Adipocyte (in vitro differentiated cells): ENCODE measurements at regions not wholly inside any gene's neighbourhood (a gene's known extent, or its start where the extent isn't known, plus 50 kb on each side); places are given as distances from the start of the nearest gene placed in this dataset.
A peak's percentile ranks its signal among the peaks of the same experiment; 100 is the strongest.

Source experiments
- DNase-seq: peaks from one replicate; pipeline ENCODE4 v3.0.0-alpha.2; 2015; ENCODE audit warnings: low read depth
- H3K27me3 ChIP-seq: replicated peaks from 2 replicates; pipeline ENCODE4 v1.7.0; 2013; ENCODE audit warnings: mild to moderate bottlenecking, low read length, moderate library complexity; ENCODE audit not compliant: control insufficient read depth, insufficient read depth
- H3K36me3 ChIP-seq: 2 replicates; pipeline ENCODE4 v1.7.0; 2013; ENCODE audit warnings: low read length, mild to moderate bottlenecking, moderate library complexity; ENCODE audit not compliant: control insufficient read depth, insufficient read depth, severe bottlenecking
- H3K4me1 ChIP-seq: 2 replicates; pipeline ENCODE4 v1.7.0; 2013; ENCODE audit warnings: mild to moderate bottlenecking, low read length, moderate library complexity; ENCODE audit not compliant: control insufficient read depth, insufficient read depth
- H3K4me3 ChIP-seq: 2 replicates; pipeline ENCODE4 v1.7.0; 2013; ENCODE audit warnings: mild to moderate bottlenecking, low read length, moderate library complexity
- H3K9ac ChIP-seq: 2 replicates; pipeline ENCODE4 v1.7.0; 2013; ENCODE audit warnings: mild to moderate bottlenecking, low read length, moderate library complexity
- H3K9me3 ChIP-seq: 2 replicates; pipeline ENCODE4 v1.7.0; 2013; ENCODE audit warnings: mild to moderate bottlenecking, low read length, moderate library complexity; ENCODE audit not compliant: control insufficient read depth

DNA sequence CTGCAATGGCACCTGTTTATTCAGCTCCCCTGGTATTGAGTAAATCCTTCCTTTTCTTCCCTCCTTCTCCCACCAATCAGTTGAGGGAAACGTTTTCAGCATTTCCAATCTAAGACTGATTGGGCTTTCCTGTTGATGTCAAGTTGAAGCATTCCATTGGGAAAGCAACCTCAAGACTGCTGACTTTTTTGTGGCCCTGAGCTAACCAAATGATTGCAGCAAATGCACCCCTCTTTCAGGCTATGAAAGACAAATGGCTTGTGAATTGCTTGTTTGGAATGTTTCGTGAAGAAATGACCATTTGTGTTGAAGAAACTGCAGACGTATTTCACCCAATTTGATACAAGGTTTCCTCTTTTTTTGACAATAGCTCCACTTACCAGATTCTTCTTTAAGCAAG, 303.5 kb downstream of the EPHA4 start:
- Histone ChIP-seq H3K4me1 (no peaks in the 10 kb centered on the region), H3K27me3 (no peaks in the 10 kb centered on the region), H3K9ac (no peak overlapping the region), H3K9me3 (no peaks in the 10 kb centered on the region), H3K4me3 (no peak overlapping the region), H3K36me3 (no peaks in the 10 kb centered on the region)
- no peak for DNase-seq

GRCh38 chr2:221270806-221271205, 301.3 kb downstream of the EPHA4 start:
- peak; percentile 37 for DNase-seq
- H3K9ac ChIP-seq = no peak overlapping the region
- H3K36me3 ChIP-seq = no peaks in the 10 kb centered on the region

GRCh38 chr2:221272729-221273128, 299.4 kb downstream of the EPHA4 start:
- H3K4me3 ChIP-seq = no peak overlapping the region
- H3K4me1 ChIP-seq = no peaks in the 10 kb centered on the region
- H3K9ac ChIP-seq = no peak overlapping the region
- no peaks in the 10 kb centered on the region for H3K9me3 ChIP-seq
- no peaks in the 10 kb centered on the region for H3K27me3 ChIP-seq
- H3K36me3 ChIP-seq = no peaks in the 10 kb centered on the region
- DNase-seq = no peak

More at GRCh38 chr2:221270806-221271205, 301.3 kb downstream of the EPHA4 start:
- Histone ChIP-seq H3K4me1 (no peaks in the 10 kb centered on the region), H3K4me3 (no peak overlapping the region), H3K27me3 (no peaks in the 10 kb centered on the region), H3K9me3 (no peaks in the 10 kb centered on the region)

GRCh38 chr2:221276033-221276432, 296.1 kb downstream of the EPHA4 start:
- no peaks in the 10 kb centered on the region for H3K27me3 ChIP-seq
- no peaks in the 10 kb centered on the region for H3K9me3 ChIP-seq
- no peak for DNase-seq

DNA sequence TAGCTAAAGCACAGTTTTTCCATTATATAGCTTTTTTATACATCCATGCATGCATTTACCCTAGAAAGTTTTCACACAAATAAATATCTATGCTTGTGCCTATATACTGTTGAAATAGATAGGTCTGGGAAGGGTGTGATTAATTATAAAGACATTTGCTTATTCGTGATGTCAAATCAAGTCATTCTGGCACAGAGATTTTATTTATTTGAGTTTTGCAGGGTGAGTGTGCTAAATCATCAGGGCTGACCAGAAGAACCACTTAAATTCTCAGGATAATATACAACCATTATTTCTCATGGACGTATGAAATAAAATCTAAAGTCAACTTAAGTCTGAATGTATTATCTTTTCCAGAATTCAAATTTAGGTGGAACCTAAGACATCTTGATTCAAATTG, 295.5 kb downstream of the EPHA4 start:
- H3K27me3 ChIP-seq = no peaks in the 10 kb centered on the region
- H3K36me3 ChIP-seq = no peaks in the 10 kb centered on the region
- no peak overlapping the region for H3K4me3 ChIP-seq
- no peaks in the 10 kb centered on the region for H3K9me3 ChIP-seq
- H3K9ac ChIP-seq = no peak overlapping the region
- no peaks in the 10 kb centered on the region for H3K4me1 ChIP-seq
- DNase-seq = no peak

More at GRCh38 chr2:221276033-221276432, 296.1 kb downstream of the EPHA4 start:
- Histone ChIP-seq H3K4me3 (no peak overlapping the region), H3K4me1 (no peaks in the 10 kb centered on the region), H3K9ac (no peak overlapping the region), H3K36me3 (no peaks in the 10 kb centered on the region)

GRCh38 chr2:221282386-221282785, 289.7 kb downstream of the EPHA4 start:
- Histone ChIP-seq H3K9ac (no peak overlapping the region), H3K36me3 (no peaks in the 10 kb centered on the region), H3K27me3 (no peaks in the 10 kb centered on the region), H3K4me1 (no peaks in the 10 kb centered on the region), H3K9me3 (no peaks in the 10 kb centered on the region), H3K4me3 (no peak overlapping the region)
- DNase-seq = no peak

- Histone ChIP-seq H3K4me3 (no peak overlapping the region), H3K36me3 (no peaks in the 10 kb centered on the region)
- DNase-seq = peak; percentile 75
Measured at GRCh38 chr2:221283896-221284545, 288.1 kb downstream of the EPHA4 start.

DNA sequence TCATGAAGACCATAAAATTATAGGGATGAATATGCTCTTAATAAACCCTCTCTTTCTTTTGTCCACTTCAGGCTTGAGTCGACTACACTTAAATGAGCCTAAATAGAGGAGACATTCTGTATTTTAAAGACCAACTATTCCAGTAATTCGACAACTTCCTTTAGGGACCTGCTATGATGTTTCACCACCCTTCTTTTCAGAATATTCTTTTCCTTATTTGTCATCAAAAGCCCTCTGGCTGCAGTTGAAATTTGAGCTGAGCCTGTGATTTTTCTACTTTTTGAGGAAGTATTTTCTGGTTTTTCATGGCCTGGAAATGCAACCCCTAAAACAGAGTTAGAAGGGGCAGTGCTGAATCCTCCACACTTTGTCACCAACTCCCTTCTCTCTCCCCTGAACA, 287.0 kb downstream of the EPHA4 start:
- no peaks in the 10 kb centered on the region for H3K4me1 ChIP-seq

More at GRCh38 chr2:221283896-221284545, 288.1 kb downstream of the EPHA4 start:
- Histone ChIP-seq H3K4me1 (no peaks in the 10 kb centered on the region), H3K9ac (no peak overlapping the region), H3K27me3 (no peaks in the 10 kb centered on the region), H3K9me3 (no peaks in the 10 kb centered on the region)

DNA sequence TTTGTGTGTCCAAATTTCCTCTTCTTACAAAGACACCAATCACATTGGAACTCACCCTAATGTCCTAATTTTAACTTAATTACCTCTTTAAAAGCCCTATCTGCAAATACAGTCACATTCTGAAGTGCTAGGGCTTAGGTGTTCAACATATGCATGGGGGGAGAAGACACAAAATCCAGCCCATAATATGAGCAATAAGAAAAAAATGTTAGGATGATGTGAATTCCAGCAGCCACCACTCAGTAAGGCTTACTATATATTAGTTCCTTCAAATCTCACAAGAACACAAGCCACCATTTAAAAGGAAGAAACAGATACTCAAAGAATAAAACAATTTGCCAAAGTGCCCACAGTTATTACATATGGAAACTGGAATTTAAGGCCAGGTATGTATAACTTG, 285.7 kb downstream of the EPHA4 start:
- H3K9me3 ChIP-seq = no peaks in the 10 kb centered on the region
- H3K9ac ChIP-seq = no peak overlapping the region
- H3K27me3 ChIP-seq = no peaks in the 10 kb centered on the region
- no peaks in the 10 kb centered on the region for H3K4me1 ChIP-seq
- DNase-seq = no peak
- H3K36me3 ChIP-seq = no peaks in the 10 kb centered on the region
- no peak overlapping the region for H3K4me3 ChIP-seq

More for the DNA sequence above, 287.0 kb downstream of the EPHA4 start:
- Histone ChIP-seq H3K27me3 (no peaks in the 10 kb centered on the region), H3K36me3 (no peaks in the 10 kb centered on the region), H3K9me3 (no peaks in the 10 kb centered on the region), H3K4me3 (no peak overlapping the region), H3K9ac (no peak overlapping the region)
- peak; percentile 71 for DNase-seq

DNA sequence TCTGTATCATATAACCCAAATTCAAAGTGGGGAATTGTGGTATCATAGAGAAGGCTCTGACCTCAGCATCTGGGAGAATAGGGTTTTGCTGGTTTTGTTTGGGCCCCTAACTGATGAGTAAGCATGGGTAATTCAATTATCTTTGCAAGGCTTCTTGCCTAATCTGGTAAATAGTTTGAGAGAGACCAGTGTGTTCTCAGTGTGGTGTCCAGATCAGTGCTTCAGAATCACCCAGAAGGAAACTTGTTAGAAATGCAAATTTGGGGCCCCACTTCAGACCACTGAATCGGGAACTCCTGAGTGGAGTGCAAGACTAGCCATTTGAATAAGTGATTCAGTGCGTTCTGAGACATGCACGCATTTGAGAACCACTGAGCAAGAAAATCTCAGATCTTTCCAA, 282.7 kb downstream of the EPHA4 start:
- H3K36me3 ChIP-seq = no peaks in the 10 kb centered on the region
- no peaks in the 10 kb centered on the region for H3K4me1 ChIP-seq
- peak; percentile 73 for DNase-seq
- no peaks in the 10 kb centered on the region for H3K9me3 ChIP-seq
- H3K4me3 ChIP-seq = no peak overlapping the region
- no peaks in the 10 kb centered on the region for H3K27me3 ChIP-seq
- no peak overlapping the region for H3K9ac ChIP-seq

DNA sequence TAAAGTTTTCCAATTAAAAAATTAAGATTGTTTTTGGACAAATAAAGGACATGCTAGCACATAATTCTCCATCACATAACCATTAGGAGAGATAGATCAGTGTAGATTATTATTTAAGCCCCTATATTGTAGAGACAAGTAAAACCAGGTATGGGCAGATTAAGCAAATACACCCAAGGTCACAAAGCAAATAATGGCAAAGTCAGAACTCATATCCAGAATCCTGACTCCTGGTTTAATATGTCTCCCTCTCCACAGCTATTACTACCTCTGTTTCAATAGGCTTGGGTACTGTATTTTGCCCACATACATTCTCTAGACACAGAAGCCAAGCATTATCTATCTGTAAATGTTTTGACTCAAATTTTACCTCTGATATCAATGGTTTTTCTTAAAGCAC, 282.3 kb downstream of the EPHA4 start:
- H3K9ac ChIP-seq = no peak overlapping the region
- no peaks in the 10 kb centered on the region for H3K27me3 ChIP-seq
- H3K4me3 ChIP-seq = no peak overlapping the region
- no peaks in the 10 kb centered on the region for H3K36me3 ChIP-seq
- no peaks in the 10 kb centered on the region for H3K9me3 ChIP-seq
- no peaks in the 10 kb centered on the region for H3K4me1 ChIP-seq
- no peak for DNase-seq
